K562 (cell line): ENCODE measurements at regions not wholly inside any gene's neighbourhood (a gene's known extent, or its start where the extent isn't known, plus 50 kb on each side); places are given as distances from the start of the nearest gene placed in this dataset.

Source experiments
- GABPA ChIP-seq: fragments of 200-800 bp; sonication (Bioruptor generic); conservative IDR thresholded peaks from 2 replicates; pipeline ENCODE4 v1.6.1; 2016; ENCODE audit warnings: low read depth, missing genetic modification characterization, missing compliant biosample characterization
- TF ChIP-seq, protein P1 (sequence below), 3 experiments: IDR thresholded peaks in 2 of 3; conservative IDR thresholded peaks in 1 of 3; 2 replicates each; pipeline ENCODE4 v1.5.1; 2011 to 2012; ENCODE audit warnings: low read length in 3 of 3, mild to moderate bottlenecking in 3 of 3, control low read depth in 2 of 3, improper control_type of control experiment in 1 of 3, inconsistent platforms in 1 of 3, low read depth in 1 of 3, mixed read lengths in 1 of 3, moderate library complexity in 1 of 3; ENCODE audit not compliant: insufficient read depth in 2 of 3

GRCh38 chr15:69509131-69509530, 56.5 kb downstream of the RPLP1 start:
- TF ChIP-seq, protein P1, sequence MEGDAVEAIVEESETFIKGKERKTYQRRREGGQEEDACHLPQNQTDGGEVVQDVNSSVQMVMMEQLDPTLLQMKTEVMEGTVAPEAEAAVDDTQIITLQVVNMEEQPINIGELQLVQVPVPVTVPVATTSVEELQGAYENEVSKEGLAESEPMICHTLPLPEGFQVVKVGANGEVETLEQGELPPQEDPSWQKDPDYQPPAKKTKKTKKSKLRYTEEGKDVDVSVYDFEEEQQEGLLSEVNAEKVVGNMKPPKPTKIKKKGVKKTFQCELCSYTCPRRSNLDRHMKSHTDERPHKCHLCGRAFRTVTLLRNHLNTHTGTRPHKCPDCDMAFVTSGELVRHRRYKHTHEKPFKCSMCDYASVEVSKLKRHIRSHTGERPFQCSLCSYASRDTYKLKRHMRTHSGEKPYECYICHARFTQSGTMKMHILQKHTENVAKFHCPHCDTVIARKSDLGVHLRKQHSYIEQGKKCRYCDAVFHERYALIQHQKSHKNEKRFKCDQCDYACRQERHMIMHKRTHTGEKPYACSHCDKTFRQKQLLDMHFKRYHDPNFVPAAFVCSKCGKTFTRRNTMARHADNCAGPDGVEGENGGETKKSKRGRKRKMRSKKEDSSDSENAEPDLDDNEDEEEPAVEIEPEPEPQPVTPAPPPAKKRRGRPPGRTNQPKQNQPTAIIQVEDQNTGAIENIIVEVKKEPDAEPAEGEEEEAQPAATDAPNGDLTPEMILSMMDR (IDR thresholded peaks at IDR 0.05 in 2 of 3, conservative IDR thresholded peaks at IDR 0.05 in 1 of 3; ENCODE audit: insufficient read depth in 2 of 3, low read depth in 1 of 3, low read length in 3 of 3), result no peak
- TF ChIP-seq GABPA (tag), result no peak
